A673 (cell line): ENCODE measurements at regions not wholly inside any gene's neighbourhood (a gene's known extent, or its start where the extent isn't known, plus 50 kb on each side); places are given as distances from the start of the nearest gene placed in this dataset.

Source experiments
- BruUV-seq: library from RNA; stranded (reverse); fragments of 400-500 nt; replicated peaks from 2 replicates; lab custom pipeline; 2021; lab: Mats Ljungman, UMichigan
- CTCF ChIA-PET: fragments of 300-600 bp; sonication (Branson Sonifier 250); formaldehyde crosslinking; loops from one replicate; lab custom pipeline; 2022; ENCODE audit warnings: antibody characterized with exemption; lab: Charles Lee
- POLR2A ChIA-PET: fragments of 300-600 bp; sonication (Branson Sonifier 250); formaldehyde crosslinking; loops from one replicate; lab custom pipeline; 2022; ENCODE audit warnings: antibody characterized with exemption; ENCODE audit not compliant: low non-redundant PET; lab: Charles Lee
- DNase-seq: peaks from one replicate; pipeline ENCODE4 v3.0.0-alpha.2; 2015; ENCODE audit warnings: low spot score
- H3K27ac ChIP-seq: fragments of 200-600 bp; sonication (generic); 2 replicates; pipeline ENCODE4 v1.5.1; 2016; ENCODE audit warnings: mixed run types, low read depth, mild to moderate bottlenecking, mixed read lengths, antibody characterized with exemption, low read length; ENCODE audit not compliant: poor library complexity, severe bottlenecking
- H3K27me3 ChIP-seq: fragments of 200-600 bp; sonication (generic); replicated peaks from 2 replicates; pipeline ENCODE4 v1.6.1; 2017; ENCODE audit warnings: mixed run types, low read depth, mild to moderate bottlenecking, mixed read lengths, antibody characterized with exemption, low read length; ENCODE audit not compliant: insufficient read depth, poor library complexity
- H3K36me3 ChIP-seq: fragments of 200-600 bp; sonication (generic); 2 replicates; pipeline ENCODE4 v1.6.1; 2016; ENCODE audit warnings: mixed run types, mild to moderate bottlenecking, mixed read lengths, antibody characterized with exemption, low read length; ENCODE audit not compliant: insufficient read depth, poor library complexity, severe bottlenecking
- H3K4me1 ChIP-seq: fragments of 200-600 bp; sonication (generic); 2 replicates; pipeline ENCODE4 v1.6.1; 2017; ENCODE audit warnings: mixed run types, mild to moderate bottlenecking, mixed read lengths, antibody characterized with exemption, low read length; ENCODE audit not compliant: insufficient read depth, poor library complexity, severe bottlenecking
- H3K4me3 ChIP-seq: fragments of 200-600 bp; sonication (generic); 2 replicates; pipeline ENCODE4 v1.5.1; 2016; ENCODE audit warnings: low read depth, mixed run types, mild to moderate bottlenecking, mixed read lengths, low read length; ENCODE audit not compliant: poor library complexity, severe bottlenecking
- H3K9me3 ChIP-seq: fragments of 200-600 bp; sonication (generic); 2 replicates; pipeline ENCODE4 v1.6.1; 2016; ENCODE audit warnings: mixed run types, low read depth, mild to moderate bottlenecking, mixed read lengths, antibody characterized with exemption, low read length; ENCODE audit not compliant: poor library complexity, severe bottlenecking
- EZH2 ChIP-seq: fragments of 200-600 bp; sonication (generic); IDR thresholded peaks from 2 replicates; pipeline ENCODE4 v1.6.1; 2017; ENCODE audit warnings: borderline replicate concordance, low read depth, mild to moderate bottlenecking, mixed read lengths, antibody characterized with exemption, low read length; ENCODE audit not compliant: poor library complexity, severe bottlenecking
- intact Hi-C: fragments of 100-400 bp; cut with micrococcal nuclease; formaldehyde crosslinking; loops from one replicate; pipeline ENCODE4 v1.10.0; 2022; ENCODE audit not compliant: unreplicated experiment
- TF ChIP-seq, protein P1 (sequence below): fragments of 300-800, 200-600 bp; sonication (generic); conservative IDR thresholded peaks from 2 replicates; pipeline ENCODE4 v1.5.1; 2017; ENCODE audit warnings: low read depth, mild to moderate bottlenecking, antibody characterized with exemption, low read length, moderate library complexity, mixed read lengths

DNA sequence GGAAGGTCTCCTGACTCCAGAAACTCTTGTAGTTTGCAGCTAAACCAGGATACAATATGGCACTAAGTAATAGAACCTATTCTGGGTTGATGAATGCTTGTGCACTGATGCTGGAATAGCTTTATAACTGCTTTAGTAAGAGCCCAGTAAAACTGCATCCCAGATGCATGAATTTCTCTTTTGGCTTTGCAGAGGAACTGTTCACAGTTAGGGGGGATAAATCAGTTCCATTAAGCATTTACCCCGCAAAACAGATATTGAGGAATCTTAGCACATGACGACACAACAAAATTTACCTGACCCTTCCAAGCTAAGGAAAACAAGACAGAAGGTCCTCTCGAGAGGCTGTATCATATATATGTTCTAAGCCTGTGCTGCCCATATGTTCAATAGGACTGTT lies 457.4 kb downstream of the FOXG1 start:
- no peak for TF ChIP-seq EZH2
- TF ChIP-seq, protein P1, sequence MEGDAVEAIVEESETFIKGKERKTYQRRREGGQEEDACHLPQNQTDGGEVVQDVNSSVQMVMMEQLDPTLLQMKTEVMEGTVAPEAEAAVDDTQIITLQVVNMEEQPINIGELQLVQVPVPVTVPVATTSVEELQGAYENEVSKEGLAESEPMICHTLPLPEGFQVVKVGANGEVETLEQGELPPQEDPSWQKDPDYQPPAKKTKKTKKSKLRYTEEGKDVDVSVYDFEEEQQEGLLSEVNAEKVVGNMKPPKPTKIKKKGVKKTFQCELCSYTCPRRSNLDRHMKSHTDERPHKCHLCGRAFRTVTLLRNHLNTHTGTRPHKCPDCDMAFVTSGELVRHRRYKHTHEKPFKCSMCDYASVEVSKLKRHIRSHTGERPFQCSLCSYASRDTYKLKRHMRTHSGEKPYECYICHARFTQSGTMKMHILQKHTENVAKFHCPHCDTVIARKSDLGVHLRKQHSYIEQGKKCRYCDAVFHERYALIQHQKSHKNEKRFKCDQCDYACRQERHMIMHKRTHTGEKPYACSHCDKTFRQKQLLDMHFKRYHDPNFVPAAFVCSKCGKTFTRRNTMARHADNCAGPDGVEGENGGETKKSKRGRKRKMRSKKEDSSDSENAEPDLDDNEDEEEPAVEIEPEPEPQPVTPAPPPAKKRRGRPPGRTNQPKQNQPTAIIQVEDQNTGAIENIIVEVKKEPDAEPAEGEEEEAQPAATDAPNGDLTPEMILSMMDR = no peak
- DNase-seq = no peak
- CTCF ChIA-PET = no interaction called here
- no TSS peak for BruUV-seq
- intact Hi-C loops = loop anchor here (2.0 to 5.0 kb wide), 4 partner anchors 207 to 467 kb away; no protein-coding TSS in a partner anchor
- POLR2A ChIA-PET = no interaction called here
- Histone ChIP-seq H3K36me3 (no peaks in the 10 kb centered on the region), H3K27me3 (peaks cover 33% of the 10 kb centered on the region), H3K9me3 (no peaks in the 10 kb centered on the region), H3K4me1 (no peaks in the 10 kb centered on the region), H3K4me3 (no peak overlapping the region), H3K27ac (no peak overlapping the region)

DNA sequence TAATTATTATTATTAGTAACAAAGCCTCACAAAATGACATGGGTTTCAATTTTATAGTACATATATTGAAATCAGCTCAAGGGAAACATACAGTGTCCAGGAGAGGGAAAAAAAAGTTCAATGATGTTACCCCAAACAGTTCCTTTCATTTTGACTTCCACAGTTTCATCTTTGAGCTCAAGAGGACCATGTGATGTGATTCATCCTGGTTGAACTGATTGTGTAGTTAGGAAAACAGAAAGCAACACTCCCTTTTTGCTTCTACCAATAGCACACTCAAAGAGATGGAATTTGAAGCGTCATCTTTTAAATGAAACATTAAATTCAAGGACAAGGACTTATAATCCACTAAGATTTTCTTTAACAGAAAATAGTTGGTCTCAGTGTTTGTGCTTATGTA lies 461.0 kb downstream of the FOXG1 start:
- BruUV-seq = no TSS peak
- H3K4me3 ChIP-seq = no peak overlapping the region
- POLR2A ChIA-PET = no interaction called here
- H3K36me3 ChIP-seq = no peaks in the 10 kb centered on the region
- no peak overlapping the region for H3K27ac ChIP-seq
- intact Hi-C loops = no loop called here
- DNase-seq = no peak
- H3K27me3 ChIP-seq = peaks cover 30% of the 10 kb centered on the region
- no peaks in the 10 kb centered on the region for H3K9me3 ChIP-seq
- no peaks in the 10 kb centered on the region for H3K4me1 ChIP-seq
- TF ChIP-seq EZH2 = no peak
- CTCF ChIA-PET = no interaction called here

DNA sequence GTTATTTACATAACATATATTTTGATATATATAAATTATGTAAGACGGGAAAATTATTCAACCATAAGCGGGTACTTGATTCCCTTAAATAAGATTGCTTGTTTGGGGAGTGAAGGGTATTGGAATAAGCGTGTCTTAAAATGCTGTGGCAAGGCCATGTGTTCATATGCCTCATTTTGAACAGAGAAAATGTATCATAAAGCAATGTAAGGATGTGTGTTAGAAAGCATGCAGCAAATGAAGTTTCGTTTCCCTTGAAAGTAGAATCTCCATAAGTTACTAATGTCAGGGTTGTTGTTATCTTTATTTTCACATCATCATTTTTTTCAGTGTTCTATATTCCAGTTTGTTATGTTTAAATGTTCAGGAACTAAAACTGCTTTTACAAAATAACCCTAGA lies 465.6 kb downstream of the FOXG1 start:
- Histone ChIP-seq H3K4me3 (no peak overlapping the region), H3K4me1 (peaks cover 17% of the 10 kb centered on the region), H3K9me3 (no peaks in the 10 kb centered on the region), H3K27me3 (peaks cover 12% of the 10 kb centered on the region), H3K27ac (no peak overlapping the region), H3K36me3 (no peaks in the 10 kb centered on the region)
- intact Hi-C loops = no loop called here
- no peak for DNase-seq
- TF ChIP-seq, protein P1 = no peak
- TF ChIP-seq EZH2 = no peak
- ChIA-PET CTCF (no interaction called here), POLR2A (no interaction called here)
- no TSS peak for BruUV-seq

DNA sequence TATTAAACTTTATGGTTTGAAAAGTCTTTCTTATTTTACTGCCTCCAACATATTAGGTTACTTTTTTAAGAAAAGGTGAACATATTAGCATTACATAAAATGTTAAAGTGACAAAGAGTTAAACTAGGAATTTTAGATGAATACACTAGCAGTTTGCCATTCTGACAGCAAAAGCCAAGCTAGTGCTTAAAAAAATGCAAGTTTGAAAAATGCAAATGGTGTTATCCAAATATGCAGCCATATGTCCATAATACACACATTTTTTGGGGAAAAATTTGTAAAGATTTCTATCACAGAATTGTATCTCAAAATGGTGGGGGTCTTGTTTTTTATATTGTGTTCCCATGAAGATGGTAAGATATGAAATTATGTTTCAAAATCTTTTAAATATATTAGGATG lies 466.1 kb downstream of the FOXG1 start:
- ChIA-PET CTCF (no interaction called here), POLR2A (no interaction called here)
- Histone ChIP-seq H3K27me3 (peaks cover 12% of the 10 kb centered on the region), H3K27ac (no peak overlapping the region), H3K4me3 (no peak overlapping the region), H3K9me3 (no peaks in the 10 kb centered on the region), H3K4me1 (peaks cover 17% of the 10 kb centered on the region), H3K36me3 (no peaks in the 10 kb centered on the region)
- intact Hi-C loops = no loop called here
- DNase-seq = no peak
- TF ChIP-seq, protein P1 = no peak
- TF ChIP-seq EZH2 = no peak
- no TSS peak for BruUV-seq
